ENCODE measurements at regions not wholly inside any gene's neighbourhood (a gene's known extent, or its start where the extent isn't known, plus 50 kb on each side); places are given as distances from the start of the nearest gene placed in this dataset.

DNA sequence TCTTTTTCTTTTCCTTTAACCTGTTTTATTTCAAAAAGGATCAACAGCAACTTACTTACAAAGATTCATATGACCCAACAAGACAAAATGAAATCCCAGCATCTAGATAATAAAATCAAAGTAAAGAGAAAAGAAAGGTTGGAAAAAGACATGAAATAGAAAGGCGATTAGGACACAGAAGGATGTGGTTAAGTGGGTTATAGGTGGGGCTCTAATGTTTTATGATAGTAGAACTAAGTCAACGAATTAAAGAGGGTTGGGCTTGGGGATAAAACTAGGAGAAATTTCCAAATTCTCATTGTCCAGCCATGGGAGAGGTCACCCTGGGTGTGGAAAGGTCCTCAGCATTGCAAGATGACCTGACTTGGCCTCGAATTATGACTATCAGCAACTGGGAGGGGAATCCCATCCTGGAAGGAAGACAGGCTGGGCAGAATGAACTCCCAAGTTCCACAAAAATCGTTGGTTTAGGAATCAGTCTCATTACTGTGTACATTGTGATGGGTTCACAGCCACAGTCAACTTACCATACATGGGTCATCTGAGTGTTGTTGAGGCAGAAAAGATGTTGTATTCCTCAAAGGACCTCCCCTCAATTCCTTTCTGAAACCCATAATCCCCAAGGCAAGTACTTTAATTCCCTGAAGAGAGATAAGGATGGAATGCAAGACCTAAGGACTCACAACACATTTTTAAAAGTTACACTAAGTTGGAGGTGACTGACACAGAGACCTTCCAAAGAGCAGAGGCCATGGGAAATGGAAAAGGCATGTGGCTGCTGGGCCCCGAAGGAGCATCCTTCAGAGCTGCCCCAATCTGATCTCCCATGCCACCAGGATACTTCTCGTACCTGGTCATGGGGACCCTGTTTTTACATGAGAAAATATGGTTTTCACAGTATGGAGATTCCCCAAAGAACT is 167.6 kb downstream of the UXS1 start:
- no peak overlapping the region for H2BK20ac ChIP-seq (ENCODE audit: low read length)
- H3K14ac ChIP-seq (ENCODE audit: insufficient read length): no peak overlapping the region
- H3K36me3 ChIP-seq (ENCODE audit: control insufficient read depth in 2 of 4, insufficient read depth in 4 of 4, low read length in 3 of 4): no peaks in the 10 kb centered on the region
- no peak overlapping the region for H3K4me3 ChIP-seq (ENCODE audit: extremely low read depth in 1 of 4, insufficient read depth in 2 of 4, low read depth in 3 of 4, low read length in 4 of 4)
- H3K9me3 ChIP-seq (ENCODE audit: insufficient read depth in 2 of 2, low read depth in 1 of 2, low read length in 1 of 2): no peaks in the 10 kb centered on the region
- no peaks in the 10 kb centered on the region for H3K79me1 ChIP-seq (ENCODE audit: low read depth, low read length)
- H3K4me2 ChIP-seq (ENCODE audit: insufficient read depth in 1 of 2, low read depth in 2 of 2, low read length in 2 of 2): no peak overlapping the region
- no peaks in the 10 kb centered on the region for H3K23me2 ChIP-seq (ENCODE audit: low read depth, low read length)
- no peak overlapping the region for H4K5ac ChIP-seq (ENCODE audit: insufficient read length, low read depth, low read length)
- no peak overlapping the region for H2BK15ac ChIP-seq (ENCODE audit: low read length)
- no peak overlapping the region for H2BK12ac ChIP-seq (ENCODE audit: low read depth, low read length)
- H3K56ac ChIP-seq (replicated peaks; ENCODE audit: insufficient read length, low read depth, low read length): no peak overlapping the region
- no peak overlapping the region for H4K91ac ChIP-seq (replicated peaks; ENCODE audit: insufficient read length, low read length)
- POLR2A ChIA-PET (ENCODE audit: partially characterized antibody): no interaction called here
- FAIRE-seq (no peak), DNase-seq (ENCODE audit: low read depth in 1 of 2, low spot score in 2 of 2) (no peak)
- no peak overlapping the region for H3K27ac ChIP-seq (ENCODE audit: low read depth, low read length)
- TF ChIP-seq POLR2A (IDR thresholded peaks at IDR 0.05; ENCODE audit: control extremely low read depth in 1 of 2, low read depth in 2 of 2, low read length in 2 of 2) (no peak), MAFK (IDR thresholded peaks at IDR 0.05; ENCODE audit: low read depth, low read length) (no peak), ATF2 (IDR thresholded peaks at IDR 0.05; ENCODE audit: low read length) (no peak), RNF2 (IDR thresholded peaks at IDR 0.05; ENCODE audit: borderline replicate concordance, low read depth, low read length, missing control alignments, poor library complexity, severe bottlenecking) (no peak), SRF (IDR thresholded peaks at IDR 0.05; ENCODE audit: low read depth, low read length) (no peak)
- peaks cover 0 to 3% (median 0%) of the 10 kb centered on the region in 4 experiments; a peak in 2 of 7 replicates for H3K4me1 ChIP-seq (replicated peaks in 1 of 4; ENCODE audit: control insufficient read depth in 3 of 4, insufficient read depth in 4 of 4, low read length in 3 of 4)
- no peak overlapping the region for H3K4ac ChIP-seq (replicated peaks; ENCODE audit: insufficient read length, low read depth, low read length)
- H4K8ac ChIP-seq (ENCODE audit: extremely low read depth, insufficient read depth, low read length): no peak overlapping the region
- no peak overlapping the region for H2AFZ ChIP-seq (ENCODE audit: low read length)
- H3K79me2 ChIP-seq (ENCODE audit: control insufficient read depth in 1 of 2, insufficient read depth in 2 of 2, low read length in 2 of 2): no peaks in the 10 kb centered on the region
- H3K23ac ChIP-seq (ENCODE audit: insufficient read length): no peak overlapping the region
- H3K18ac ChIP-seq (ENCODE audit: extremely low read depth, low read length): no peak overlapping the region
- CTCF ChIA-PET (ENCODE audit: partially characterized antibody): no interaction called here
- H3K9ac ChIP-seq (replicated peaks in 1 of 4; ENCODE audit: extremely low read depth in 1 of 4, low read depth in 3 of 4, low read length in 3 of 4): no peak overlapping the region
- WGBS, 2 experiments (ENCODE audit: extremely low coverage in 1 of 2, insufficient coverage in 1 of 2, insufficient read length in 1 of 2, insufficient replicate concordance in 2 of 2, low coverage in 1 of 2, low lambda C conversion rate in 2 of 2, missing lambda C conversion rate in 1 of 2): 78% methylated on average over 6 of the region's 6 CpGs; no CpG with 5 or more reads in 1 of the 2 experiments
- no peak overlapping the region for H2BK5ac ChIP-seq (ENCODE audit: low read depth, low read length)
- no peaks in the 10 kb centered on the region for H3K27me3 ChIP-seq (replicated peaks in 1 of 4; ENCODE audit: control insufficient read depth in 3 of 4, extremely low read depth in 1 of 4, insufficient read depth in 3 of 4, low read length in 3 of 4)
- H2BK120ac ChIP-seq (replicated peaks; ENCODE audit: low read depth, low read length): no peak overlapping the region
- H2AK5ac ChIP-seq (ENCODE audit: low read depth, low read length): no peak overlapping the region
- no peaks in the 10 kb centered on the region for H4K20me1 ChIP-seq (replicated peaks in 1 of 2; ENCODE audit: control insufficient read depth in 1 of 2, insufficient read depth in 2 of 2, low read length in 2 of 2)

Data from H1 (cell line).